ENCODE measurements at regions not wholly inside any gene's neighbourhood (a gene's known extent, or its start where the extent isn't known, plus 50 kb on each side); places are given as distances from the start of the nearest gene placed in this dataset.

DNA sequence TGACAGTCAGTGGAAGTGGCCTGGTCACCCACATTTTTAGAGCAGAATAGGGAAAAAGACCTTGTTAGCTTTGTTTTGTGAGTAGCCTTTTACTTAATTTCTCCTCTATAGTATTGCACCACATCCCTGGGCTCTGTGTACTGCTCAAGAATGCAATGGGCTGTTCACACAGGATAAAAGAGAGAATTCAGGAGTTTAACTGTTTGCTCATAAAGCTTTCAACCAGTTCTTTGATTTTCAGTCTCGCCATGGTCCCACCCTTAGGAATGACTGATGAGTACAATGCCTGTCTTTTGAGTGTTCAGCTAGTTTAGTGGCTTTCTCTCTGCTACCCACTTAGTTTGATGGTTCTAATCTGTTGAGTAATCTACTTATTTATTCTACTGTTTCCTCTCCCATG lies 129.7 kb downstream of the PLG start:
- no peaks in the 10 kb centered on the region for H3K36me3 ChIP-seq
- no peaks in the 10 kb centered on the region for H3K9me3 ChIP-seq

DNA sequence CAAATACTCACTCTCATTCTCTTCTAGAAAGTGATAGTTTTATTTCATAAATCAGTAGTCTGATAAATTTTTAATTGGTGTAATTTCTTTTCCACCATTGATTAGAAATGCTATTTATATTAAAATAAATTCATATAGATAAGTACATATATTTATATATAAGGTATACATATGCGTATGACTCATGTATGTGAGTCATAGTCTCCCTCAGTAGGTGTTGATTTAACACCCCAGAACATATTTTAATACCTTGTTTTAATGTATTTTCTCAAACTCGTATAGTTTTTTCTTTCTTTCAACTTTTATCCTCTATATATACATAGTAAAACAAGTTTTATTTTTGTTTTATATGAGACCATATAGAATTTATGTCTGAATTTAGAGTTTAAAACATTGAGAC lies 130.4 kb downstream of the PLG start:
- no peak for TF ChIP-seq CTCF (IDR thresholded peaks at IDR 0.05)
- H3K27me3 ChIP-seq = no peaks in the 10 kb centered on the region
- H3K4me1 ChIP-seq (ENCODE audit: control insufficient read depth in 1 of 2, insufficient read depth in 1 of 2, low read depth in 1 of 2, low read length in 1 of 2) = no peaks in the 10 kb centered on the region
- no peaks in the 10 kb centered on the region for H3K36me3 ChIP-seq
- H3K27ac ChIP-seq = no peak overlapping the region
- H3K9me3 ChIP-seq = no peaks in the 10 kb centered on the region
- H3K4me3 ChIP-seq (ENCODE audit: low read depth in 1 of 2, low read length in 1 of 2) = no peak overlapping the region

More for the DNA sequence above, 129.7 kb downstream of the PLG start:
- Histone ChIP-seq H3K27ac (no peak overlapping the region), H3K4me3 (ENCODE audit: low read depth in 1 of 2, low read length in 1 of 2) (no peak overlapping the region), H3K4me1 (ENCODE audit: control insufficient read depth in 1 of 2, insufficient read depth in 1 of 2, low read depth in 1 of 2, low read length in 1 of 2) (no peaks in the 10 kb centered on the region), H3K27me3 (no peaks in the 10 kb centered on the region)
- no peak for TF ChIP-seq CTCF (IDR thresholded peaks at IDR 0.05)

DNA sequence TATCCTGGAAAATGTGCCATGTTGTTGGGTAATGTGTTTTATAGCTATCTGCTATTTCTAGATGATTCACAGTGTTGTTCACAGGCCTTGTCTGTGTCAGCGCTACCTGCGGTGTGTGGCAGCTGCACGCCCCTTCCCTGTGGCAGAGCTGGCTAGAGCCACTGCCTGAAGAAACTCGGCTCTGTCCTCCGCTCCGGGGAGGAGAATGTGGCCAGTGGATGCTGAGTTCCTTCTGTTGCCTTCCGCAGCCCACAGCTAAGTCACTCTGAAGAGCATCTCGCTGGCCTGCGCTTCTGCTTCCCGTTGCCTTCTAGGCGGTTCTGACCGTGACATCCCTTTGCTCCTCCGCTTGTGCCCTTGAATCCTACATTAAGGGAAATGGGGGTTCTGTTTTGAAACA lies 135.1 kb downstream of the PLG start:
- H3K4me1 ChIP-seq (ENCODE audit: control insufficient read depth in 1 of 2, insufficient read depth in 1 of 2, low read depth in 1 of 2, low read length in 1 of 2) = no peaks in the 10 kb centered on the region
- H3K27me3 ChIP-seq = no peaks in the 10 kb centered on the region
- TF ChIP-seq CTCF (IDR thresholded peaks at IDR 0.05) = no peak
- no peaks in the 10 kb centered on the region for H3K9me3 ChIP-seq
- no peak overlapping the region for H3K4me3 ChIP-seq (ENCODE audit: low read depth in 1 of 2, low read length in 1 of 2)
- H3K36me3 ChIP-seq = no peaks in the 10 kb centered on the region
- no peak overlapping the region for H3K27ac ChIP-seq

DNA sequence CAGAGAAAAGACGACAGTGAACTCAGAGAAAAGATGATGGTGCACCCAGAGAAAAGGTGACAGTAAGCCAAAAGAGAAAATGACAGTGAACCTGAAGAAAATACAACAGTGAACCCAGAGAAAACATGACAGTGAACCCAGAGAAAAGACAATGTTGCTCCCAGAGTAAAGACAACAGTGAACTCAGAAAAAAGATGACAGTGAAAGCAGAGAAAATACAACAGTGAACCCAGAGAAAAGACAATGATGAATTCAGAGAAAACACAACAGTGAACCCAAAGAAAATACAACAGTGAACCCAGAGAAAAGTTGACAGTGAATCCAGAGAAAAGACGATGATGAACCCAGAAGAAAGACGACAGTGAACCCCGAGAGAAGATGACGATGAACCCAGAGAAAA lies 140.5 kb upstream of the MAP3K4 start:
- Histone ChIP-seq H3K4me1 (ENCODE audit: control insufficient read depth in 1 of 2, insufficient read depth in 1 of 2, low read depth in 1 of 2, low read length in 1 of 2) (no peaks in the 10 kb centered on the region), H3K27me3 (no peaks in the 10 kb centered on the region), H3K27ac (no peak overlapping the region), H3K4me3 (ENCODE audit: low read depth in 1 of 2, low read length in 1 of 2) (no peak overlapping the region), H3K36me3 (no peaks in the 10 kb centered on the region), H3K9me3 (no peaks in the 10 kb centered on the region)
- TF ChIP-seq CTCF (IDR thresholded peaks at IDR 0.05) = no peak

DNA sequence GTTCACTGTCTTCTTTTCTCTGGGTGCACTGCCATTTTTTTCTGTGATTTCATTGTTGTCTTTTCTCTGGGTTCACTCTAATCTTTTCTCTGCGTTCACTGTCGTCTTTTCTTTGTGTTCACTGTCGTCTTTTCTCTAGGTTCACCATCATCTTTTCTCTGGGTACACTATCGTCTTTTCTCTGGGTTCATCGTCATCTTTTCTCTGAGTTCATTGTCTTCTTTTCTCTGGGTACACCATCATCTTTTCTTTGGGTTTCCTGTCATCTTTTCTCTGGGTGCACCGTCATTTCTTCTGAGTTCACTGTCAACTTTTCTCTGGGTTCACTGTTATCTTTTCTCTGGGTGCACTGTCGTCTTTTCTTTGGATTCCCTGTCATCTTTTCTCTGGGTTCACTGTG lies 137.6 kb upstream of the MAP3K4 start:
- Histone ChIP-seq H3K27me3 (no peaks in the 10 kb centered on the region), H3K36me3 (no peaks in the 10 kb centered on the region), H3K4me1 (ENCODE audit: control insufficient read depth in 1 of 2, insufficient read depth in 1 of 2, low read depth in 1 of 2, low read length in 1 of 2) (no peaks in the 10 kb centered on the region), H3K9me3 (no peaks in the 10 kb centered on the region), H3K4me3 (ENCODE audit: low read depth in 1 of 2, low read length in 1 of 2) (no peak overlapping the region), H3K27ac (no peak overlapping the region)
- TF ChIP-seq CTCF (IDR thresholded peaks at IDR 0.05) = no peak

- TF ChIP-seq CTCF (IDR thresholded peaks at IDR 0.05) = no peak
- no peaks in the 10 kb centered on the region for H3K4me1 ChIP-seq (ENCODE audit: control insufficient read depth in 1 of 2, insufficient read depth in 1 of 2, low read depth in 1 of 2, low read length in 1 of 2)
- H3K36me3 ChIP-seq = no peaks in the 10 kb centered on the region
- H3K27ac ChIP-seq = no peak overlapping the region
- no peaks in the 10 kb centered on the region for H3K9me3 ChIP-seq
- H3K4me3 ChIP-seq (ENCODE audit: low read depth in 1 of 2, low read length in 1 of 2) = no peak overlapping the region
- no peaks in the 10 kb centered on the region for H3K27me3 ChIP-seq
Measured at GRCh38 chr6:160858886-160859285, 132.7 kb upstream of the MAP3K4 start.

All from neutrophil (primary cell).